Liver (tissue), 8 donors: ENCODE measurements at regions not wholly inside any gene's neighbourhood (a gene's known extent, or its start where the extent isn't known, plus 50 kb on each side); places are given as distances from the start of the nearest gene placed in this dataset.

ENCODE experiments used
- DNase-seq: peaks from one replicate; pipeline ENCODE4 v3.0.0-alpha.2; 2017; ENCODE audit warnings: low spot score
- H3K27ac ChIP-seq, 2 donors: one replicate each; pipeline ENCODE4 v1.7.0; 2013; ENCODE audit warnings: inconsistent platforms in 2 of 2, low read length in 2 of 2, control low read depth in 1 of 2, low read depth in 1 of 2, mild to moderate bottlenecking in 1 of 2
- H3K27me3 ChIP-seq, 4 donors: one replicate each; pipeline versions ENCODE4 v1.6.1 to v1.7.0; 2013; ENCODE audit warnings: low read length in 3 of 4, inconsistent platforms in 1 of 4, mild to moderate bottlenecking in 1 of 4, moderate library complexity in 1 of 4; ENCODE audit not compliant: control insufficient read depth in 4 of 4, insufficient read depth in 4 of 4
- H3K36me3 ChIP-seq, 4 donors: one replicate each; pipeline versions ENCODE4 v1.6.1 to v1.7.0; 2013; ENCODE audit warnings: low read length in 3 of 4, mild to moderate bottlenecking in 3 of 4, low read depth in 1 of 4, moderate library complexity in 1 of 4; ENCODE audit not compliant: control insufficient read depth in 4 of 4, insufficient read depth in 3 of 4
- H3K4me1 ChIP-seq, 4 donors: one replicate each; pipeline versions ENCODE4 v1.6.1 to v1.7.0; 2013; ENCODE audit warnings: low read length in 3 of 4, mild to moderate bottlenecking in 3 of 4, moderate library complexity in 1 of 4; ENCODE audit not compliant: control insufficient read depth in 4 of 4, insufficient read depth in 4 of 4
- H3K4me3 ChIP-seq, 3 donors: one replicate each; pipeline versions ENCODE4 v1.6.1 to v1.7.0; 2013; ENCODE audit warnings: low read length in 3 of 3, control low read depth in 1 of 3, low read depth in 1 of 3, mild to moderate bottlenecking in 1 of 3
- H3K9ac ChIP-seq, 2 donors: one replicate each; pipeline ENCODE4 v1.7.0; 2013; ENCODE audit warnings: low read length in 2 of 2, mild to moderate bottlenecking in 2 of 2, moderate library complexity in 2 of 2, control low read depth in 1 of 2, low read depth in 1 of 2
- H3K9me3 ChIP-seq, 4 donors: one replicate each; pipeline versions ENCODE4 v1.6.1 to v1.7.0; 2013; ENCODE audit warnings: low read length in 3 of 4; ENCODE audit not compliant: control insufficient read depth in 4 of 4
- ATF3 ChIP-seq: IDR thresholded peaks from 2 replicates; pipeline ENCODE4 v1.6.1; 2016; ENCODE audit warnings: antibody characterized with exemption
- EGR1 ChIP-seq, 2 donors: IDR thresholded peaks; 2 replicates each; pipeline ENCODE4 v1.6.1; 2016 to 2018; ENCODE audit warnings: antibody characterized with exemption in 2 of 2, low read depth in 2 of 2
- FOXA1 ChIP-seq: IDR thresholded peaks from 2 replicates; pipeline ENCODE4 v1.6.1; 2016; ENCODE audit warnings: antibody characterized with exemption
- HNF4A ChIP-seq, 2 donors: conservative IDR thresholded peaks; 2 replicates each; pipeline ENCODE4 v1.6.1; 2016; ENCODE audit warnings: antibody characterized with exemption in 2 of 2, mild to moderate bottlenecking in 2 of 2
- JUND ChIP-seq, 2 donors: IDR thresholded peaks; 2 replicates each; pipeline ENCODE4 v1.6.1; 2016; ENCODE audit warnings: antibody characterized with exemption in 2 of 2
- NR2F2 ChIP-seq: IDR thresholded peaks from 2 replicates; pipeline ENCODE4 v1.6.1; 2016; ENCODE audit warnings: antibody characterized with exemption
- RAD21 ChIP-seq, 2 donors: IDR thresholded peaks; 2 replicates each; pipeline ENCODE4 v1.6.1; 2016; ENCODE audit warnings: antibody characterized with exemption in 2 of 2, mild to moderate bottlenecking in 2 of 2
- REST ChIP-seq: IDR thresholded peaks from 2 replicates; pipeline ENCODE4 v1.6.1; 2016; ENCODE audit warnings: antibody characterized with exemption, mild to moderate bottlenecking
- TAF1 ChIP-seq: conservative IDR thresholded peaks from 2 replicates; pipeline ENCODE4 v1.6.1; 2016; ENCODE audit warnings: antibody characterized with exemption, mild to moderate bottlenecking
- ZBTB33 ChIP-seq: IDR thresholded peaks from 2 replicates; pipeline ENCODE4 v1.6.1; 2016; ENCODE audit warnings: antibody characterized with exemption
- WGBS: extraction: QIAGEN DNeasy Blood & Tissue Kit; methylation state at CpG from one replicate; pipeline ENCODE4 v1.1.7; 2013; 5-methylcytosine and 5-hydroxymethylcytosine counted together
- TF ChIP-seq, protein P1 (sequence below): fragments of 150-350 bp; IDR thresholded peaks from 2 replicates; pipeline ENCODE4 v1.5.1; 2017; ENCODE audit warnings: improper control_type of control experiment, low read depth, low read length; ENCODE audit not compliant: missing input control
- donor health status: healthy.
- donor health status: healthy.
- donor health status: healthy.
- donor health status: healthy.
- donor health status: healthy.

- Histone ChIP-seq H3K27me3 (no peaks in the 10 kb centered on the region), H3K27ac (no peak overlapping the region), H3K9me3 (no peaks in the 10 kb centered on the region), H3K36me3 (no peaks in the 10 kb centered on the region), H3K4me3 (no peak overlapping the region), H3K4me1 (no peaks in the 10 kb centered on the region), H3K9ac (no peak overlapping the region)
- no peak for TF ChIP-seq ZBTB33
- TF ChIP-seq REST: no peak
- 94% methylated on average over 1 of the region's 1 CpG for WGBS
- no peak for DNase-seq
Observed at GRCh38 chr5:40041452-40041851, 616.7 kb upstream of the DAB2 start.

DNA sequence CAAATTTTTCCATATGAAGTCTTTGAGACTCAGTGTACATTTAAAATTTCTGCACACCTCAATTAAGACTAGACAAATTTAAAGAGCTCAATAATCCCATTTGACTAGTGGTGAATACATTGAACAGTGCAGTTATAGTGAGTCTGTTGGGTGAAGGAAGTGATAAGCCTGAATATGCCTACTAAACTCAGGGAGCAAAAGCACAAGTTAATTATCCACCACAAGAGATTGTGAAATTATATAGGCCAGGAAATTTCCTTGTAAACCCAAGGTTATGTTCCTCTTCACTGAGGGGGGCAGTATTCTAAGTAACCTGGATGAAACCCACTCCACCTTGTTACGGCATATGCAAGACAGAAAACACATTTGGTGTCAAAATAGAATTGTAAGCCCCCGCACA, 612.9 kb upstream of the DAB2 start:
- H3K9ac ChIP-seq: no peak overlapping the region
- H3K36me3 ChIP-seq: no peaks in the 10 kb centered on the region
- peaks cover 0 to 5% (median 0%) of the 10 kb centered on the region in 4 donors for H3K27me3 ChIP-seq
- H3K4me3 ChIP-seq: no peak overlapping the region
- no peak for DNase-seq
- no peaks in the 10 kb centered on the region for H3K4me1 ChIP-seq
- no peak overlapping the region for H3K27ac ChIP-seq
- TF ChIP-seq HNF4A (conservative IDR thresholded peaks at IDR 0.05): no peak
- no peak for TF ChIP-seq EGR1 (IDR thresholded peaks at IDR 0.05; ENCODE audit: low read depth in 2 of 2)
- TF ChIP-seq, protein P1, sequence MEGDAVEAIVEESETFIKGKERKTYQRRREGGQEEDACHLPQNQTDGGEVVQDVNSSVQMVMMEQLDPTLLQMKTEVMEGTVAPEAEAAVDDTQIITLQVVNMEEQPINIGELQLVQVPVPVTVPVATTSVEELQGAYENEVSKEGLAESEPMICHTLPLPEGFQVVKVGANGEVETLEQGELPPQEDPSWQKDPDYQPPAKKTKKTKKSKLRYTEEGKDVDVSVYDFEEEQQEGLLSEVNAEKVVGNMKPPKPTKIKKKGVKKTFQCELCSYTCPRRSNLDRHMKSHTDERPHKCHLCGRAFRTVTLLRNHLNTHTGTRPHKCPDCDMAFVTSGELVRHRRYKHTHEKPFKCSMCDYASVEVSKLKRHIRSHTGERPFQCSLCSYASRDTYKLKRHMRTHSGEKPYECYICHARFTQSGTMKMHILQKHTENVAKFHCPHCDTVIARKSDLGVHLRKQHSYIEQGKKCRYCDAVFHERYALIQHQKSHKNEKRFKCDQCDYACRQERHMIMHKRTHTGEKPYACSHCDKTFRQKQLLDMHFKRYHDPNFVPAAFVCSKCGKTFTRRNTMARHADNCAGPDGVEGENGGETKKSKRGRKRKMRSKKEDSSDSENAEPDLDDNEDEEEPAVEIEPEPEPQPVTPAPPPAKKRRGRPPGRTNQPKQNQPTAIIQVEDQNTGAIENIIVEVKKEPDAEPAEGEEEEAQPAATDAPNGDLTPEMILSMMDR: no peak
- no peak for TF ChIP-seq ATF3
- TF ChIP-seq RAD21 (IDR thresholded peaks at IDR 0.05): no peak
- no peak for TF ChIP-seq FOXA1
- TF ChIP-seq JUND (IDR thresholded peaks at IDR 0.05): no peak
- H3K9me3 ChIP-seq: no peaks in the 10 kb centered on the region
- 89% methylated on average over 2 of the region's 2 CpGs for WGBS

- no peak overlapping the region for H3K4me3 ChIP-seq
- TF ChIP-seq JUND (IDR thresholded peaks at IDR 0.05) (no peak), NR2F2 (no peak), TAF1 (no peak), EGR1 (IDR thresholded peaks at IDR 0.05; ENCODE audit: low read depth in 2 of 2) (no peak)
- DNase-seq: no peak
- peaks cover 0 to 17% (median 0%) of the 10 kb centered on the region in 4 donors for H3K27me3 ChIP-seq
- 93% methylated on average over 2 of the region's 2 CpGs for WGBS
- H3K4me1 ChIP-seq: no peaks in the 10 kb centered on the region
- H3K27ac ChIP-seq: no peak overlapping the region
- no peak overlapping the region for H3K9ac ChIP-seq
- no peaks in the 10 kb centered on the region for H3K9me3 ChIP-seq
- H3K36me3 ChIP-seq: no peaks in the 10 kb centered on the region
Observed at GRCh38 chr5:40034441-40034840, 609.7 kb upstream of the DAB2 start.
